GM19239 (cell line): ENCODE measurements at regions not wholly inside any gene's neighbourhood (a gene's known extent, or its start where the extent isn't known, plus 50 kb on each side); places are given as distances from the start of the nearest gene placed in this dataset.

ENCODE experiments used
- DNase-seq: peaks from one replicate; pipeline ENCODE4 v3.0.0; 2011; ENCODE audit warnings: low spot score; ENCODE audit not compliant: insufficient read length
- FAIRE-seq: peaks from 2 replicates; lab custom pipeline; 2011; peaks lifted over from hg19 to GRCh38; lab: Jason Lieb, UNC

DNA sequence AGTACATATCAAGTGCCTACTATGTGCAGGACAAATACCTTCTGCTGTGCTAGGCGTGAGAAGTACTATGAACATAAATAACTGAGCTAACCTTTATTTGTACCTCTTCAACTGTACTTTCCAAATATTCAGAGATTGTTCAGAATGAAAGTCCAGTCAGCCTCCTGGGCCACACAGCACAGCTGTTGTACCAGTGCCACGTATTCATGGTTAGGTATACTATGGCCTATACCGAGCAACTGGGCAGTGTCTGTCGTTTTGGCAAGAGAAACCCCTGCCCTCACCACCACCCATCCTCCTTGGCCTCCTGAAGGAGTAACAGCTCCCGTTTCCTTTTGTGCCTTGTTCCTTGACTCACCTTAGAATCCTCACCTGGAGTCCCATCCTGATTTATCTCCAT lies 53.0 kb downstream of the RASSF10 start:
- FAIRE-seq (no peak), DNase-seq (no peak)

GRCh38 chr11:13064593-13064992 lies 55.5 kb downstream of the RASSF10 start:
- DNase-seq (no peak), FAIRE-seq (no peak)

GRCh38 chr11:13065200-13065787 lies 56.2 kb downstream of the RASSF10 start:
- FAIRE-seq (no peak), DNase-seq (no peak)

DNA sequence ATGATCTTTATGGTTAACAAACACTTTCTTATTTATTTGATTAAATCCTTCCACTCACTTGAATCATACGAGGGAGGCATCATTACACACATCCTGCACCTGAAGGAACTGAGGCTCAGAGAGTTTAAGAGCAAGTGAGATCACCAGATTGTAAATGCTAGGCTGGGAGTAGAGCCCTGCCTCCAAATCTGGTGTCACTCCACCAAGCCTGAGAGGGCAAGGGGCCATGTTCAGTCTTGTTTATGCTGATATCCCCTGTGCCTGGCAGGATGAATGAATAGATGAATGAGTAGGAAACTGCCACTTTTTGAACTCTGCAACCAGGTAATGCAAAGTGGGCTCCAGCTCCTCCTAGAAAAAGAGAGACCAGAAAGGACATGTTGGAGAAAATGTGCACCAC lies 59.1 kb downstream of the RASSF10 start:
- no peak for FAIRE-seq
- DNase-seq, result no peak

- no peak for DNase-seq
- FAIRE-seq, result no peak
These were observed 64.2 kb downstream of the RASSF10 start for GRCh38 chr11:13073119-13073981.

DNA sequence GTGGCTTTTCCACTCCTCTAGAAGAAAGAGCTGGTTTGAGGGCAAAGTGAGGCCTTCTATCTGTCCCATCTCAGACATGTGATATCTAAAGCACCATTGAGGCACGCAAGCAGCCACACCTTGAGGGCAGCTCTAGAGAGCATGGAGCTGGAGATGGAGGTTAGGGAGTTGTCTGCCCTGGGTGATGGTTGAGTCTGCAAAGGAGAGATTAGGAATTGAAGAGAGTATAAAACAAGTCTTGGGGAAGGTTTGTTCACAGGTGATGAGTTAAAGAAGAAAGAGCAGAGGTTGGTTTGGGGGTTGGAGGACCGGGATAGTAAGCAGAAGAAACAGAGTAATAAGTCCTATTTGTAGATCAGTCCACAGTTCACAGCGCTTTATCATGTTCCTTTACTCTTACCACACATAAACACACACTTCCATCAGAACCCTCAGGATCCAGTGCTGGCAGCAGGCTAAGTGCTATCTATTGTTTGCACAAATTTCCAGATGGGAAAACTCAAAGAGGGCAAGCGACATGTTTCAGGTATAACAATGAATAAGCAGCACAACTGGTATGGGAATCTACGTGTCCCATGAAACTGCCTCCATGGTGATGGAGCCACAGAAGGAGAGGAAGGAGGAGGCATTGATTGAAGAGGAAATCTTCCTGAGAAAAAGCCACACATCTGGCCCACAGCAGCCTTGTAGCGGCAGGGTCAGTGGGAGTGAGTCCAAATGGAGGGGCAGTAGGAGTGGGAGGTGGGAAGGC lies 65.8 kb downstream of the RASSF10 start:
- no peak for FAIRE-seq
- no peak for DNase-seq

GRCh38 chr11:13076961-13077360 lies 67.8 kb downstream of the RASSF10 start:
- DNase-seq (no peak), FAIRE-seq (no peak)

DNA sequence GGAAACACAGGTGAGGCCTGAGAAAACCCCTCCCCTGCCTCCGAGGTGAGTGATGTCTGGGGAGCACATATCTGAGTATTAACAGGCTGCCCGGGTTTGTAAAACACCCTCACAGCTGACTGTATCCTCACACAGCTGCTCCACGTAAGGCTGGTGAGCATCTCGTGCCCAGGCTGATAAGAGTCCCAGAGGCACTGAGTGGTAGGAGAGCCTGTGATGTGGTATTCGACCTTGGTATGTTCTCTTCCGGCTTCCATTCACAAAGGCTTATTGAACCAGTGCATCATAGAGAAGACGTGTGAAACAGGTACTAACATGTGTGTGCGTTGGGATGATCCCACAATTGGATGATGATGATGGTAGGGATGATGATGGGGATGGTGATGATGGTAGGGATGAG lies 71.7 kb downstream of the RASSF10 start:
- DNase-seq (no peak), FAIRE-seq (no peak)

DNA sequence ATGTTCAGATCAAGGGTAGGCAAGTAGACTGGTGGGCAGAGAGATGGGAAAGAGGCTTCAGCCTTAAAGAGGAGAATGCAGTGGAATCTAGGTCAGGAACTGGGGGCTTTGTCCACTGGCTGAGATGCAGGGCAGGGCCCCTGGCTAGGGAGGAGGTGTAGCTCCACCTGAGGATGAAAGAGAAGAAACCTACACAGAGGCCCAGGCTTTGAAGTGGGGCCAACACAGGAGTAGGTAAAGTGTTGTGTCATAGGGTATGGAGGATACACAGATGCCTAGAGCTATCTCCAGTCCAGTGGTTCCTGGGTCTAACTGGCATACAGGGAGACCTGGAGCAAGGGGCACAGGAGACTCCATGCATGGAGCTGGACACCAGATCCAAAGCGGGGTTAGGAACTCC lies 73.5 kb downstream of the RASSF10 start:
- no peak for DNase-seq
- FAIRE-seq, result no peak

GRCh38 chr11:13090228-13090708 lies 81.2 kb downstream of the RASSF10 start:
- FAIRE-seq (no peak), DNase-seq (no peak)

DNA sequence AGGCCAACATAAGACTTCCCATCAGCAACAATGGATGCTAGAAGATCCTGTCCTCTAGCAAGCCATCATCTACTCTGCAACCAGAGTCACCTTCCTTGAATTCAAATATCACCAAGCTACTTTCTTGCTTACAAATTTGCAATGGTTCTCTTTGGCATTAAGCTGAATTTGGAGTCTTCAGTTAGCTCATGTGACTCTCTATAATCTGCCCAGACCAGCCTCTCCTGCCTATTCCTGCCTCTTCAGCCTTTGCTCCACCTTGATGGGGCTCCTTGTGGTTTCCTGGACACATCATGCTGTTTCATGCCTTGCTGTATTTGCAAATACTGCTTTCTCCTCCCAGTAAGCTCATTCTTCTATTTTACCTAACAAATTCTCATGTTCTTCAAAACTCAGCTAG lies 82.3 kb downstream of the RASSF10 start:
- no peak for DNase-seq
- FAIRE-seq, result no peak

- FAIRE-seq (no peak), DNase-seq (no peak)
These were observed 82.7 kb downstream of the RASSF10 start for GRCh38 chr11:13091804-13092203.

DNA sequence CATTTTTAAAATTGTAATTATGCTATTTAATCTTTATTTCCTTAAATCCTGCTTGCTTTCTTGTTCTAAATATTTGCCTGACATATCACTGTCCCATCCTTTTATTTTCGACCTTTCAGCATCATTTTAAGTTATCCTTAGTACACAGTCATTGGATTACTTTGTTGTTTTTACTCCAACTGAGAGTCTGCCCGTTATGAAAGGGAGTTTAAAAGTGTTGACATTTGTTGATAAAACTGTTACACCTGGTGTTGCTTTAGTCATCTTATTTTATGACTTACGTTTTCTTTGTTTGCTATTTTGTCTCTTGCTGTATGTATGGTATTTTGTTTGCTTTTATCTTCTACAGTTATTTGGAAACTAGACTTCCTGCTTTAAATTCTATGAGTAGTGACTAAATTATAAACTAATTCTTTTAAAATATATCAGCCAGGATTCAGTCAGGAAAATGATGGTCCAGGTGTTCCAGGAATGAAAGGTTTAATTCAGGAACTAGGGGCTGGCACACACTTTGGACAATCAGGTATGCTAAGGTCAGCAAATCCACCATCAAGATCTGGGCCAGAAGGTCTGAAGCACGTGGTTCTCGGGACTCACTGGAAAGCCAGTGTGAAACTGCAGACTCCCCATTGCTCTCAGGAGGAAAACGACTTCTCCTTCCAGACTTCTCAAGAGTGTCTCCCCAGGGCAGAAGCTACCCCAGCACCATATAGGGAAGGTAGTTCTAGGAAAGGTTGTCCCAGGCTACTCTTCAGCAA lies 86.0 kb downstream of the RASSF10 start:
- no peak for DNase-seq
- no peak for FAIRE-seq

- FAIRE-seq (no peak), DNase-seq (no peak)
These were observed 88.9 kb downstream of the RASSF10 start for GRCh38 chr11:13098063-13098462.

- no peak for DNase-seq
- no peak for FAIRE-seq
These were observed 89.6 kb downstream of the RASSF10 start for GRCh38 chr11:13098616-13099289.

DNA sequence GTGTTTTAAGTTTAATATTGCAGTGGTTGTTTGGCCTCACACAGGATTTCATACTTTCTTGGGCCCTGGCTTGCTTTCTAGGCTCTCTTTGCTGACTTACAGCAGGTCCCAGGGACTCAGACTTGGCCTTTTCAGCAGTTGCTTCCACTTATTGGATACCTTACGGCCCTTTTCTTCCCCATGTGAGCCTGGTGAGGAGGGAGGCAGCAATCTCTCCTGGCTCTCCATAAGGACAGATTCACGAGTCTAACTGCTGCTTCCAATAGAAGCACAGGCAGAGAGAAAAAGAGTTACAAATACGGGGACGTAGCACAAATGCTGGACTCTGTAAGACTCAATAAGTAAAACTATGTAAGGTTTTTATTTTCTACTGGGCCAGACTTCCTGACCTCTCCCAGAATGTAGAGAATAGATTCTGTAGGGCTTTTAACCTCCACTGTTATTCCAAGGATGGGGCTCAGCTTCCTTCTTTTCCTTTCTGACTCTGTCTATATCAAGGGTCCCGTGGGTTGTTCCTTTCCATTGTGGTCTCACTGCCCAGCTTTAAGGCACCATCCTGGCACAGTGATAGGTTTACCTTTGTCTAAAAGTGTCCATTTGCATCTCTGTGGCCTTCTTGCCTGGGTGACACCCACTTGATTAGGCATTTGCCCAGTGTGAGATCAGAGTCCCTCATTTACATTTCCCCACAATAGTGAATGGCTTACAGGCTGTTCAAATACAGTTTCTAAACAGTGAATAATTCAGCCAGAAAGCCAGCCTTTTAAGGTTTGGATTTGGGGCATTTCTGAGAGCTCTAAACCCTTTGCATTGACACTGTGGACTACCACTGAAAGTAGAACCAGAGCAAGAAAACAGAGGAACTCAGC lies 92.8 kb downstream of the RASSF10 start:
- FAIRE-seq (no peak), DNase-seq (no peak)

DNA sequence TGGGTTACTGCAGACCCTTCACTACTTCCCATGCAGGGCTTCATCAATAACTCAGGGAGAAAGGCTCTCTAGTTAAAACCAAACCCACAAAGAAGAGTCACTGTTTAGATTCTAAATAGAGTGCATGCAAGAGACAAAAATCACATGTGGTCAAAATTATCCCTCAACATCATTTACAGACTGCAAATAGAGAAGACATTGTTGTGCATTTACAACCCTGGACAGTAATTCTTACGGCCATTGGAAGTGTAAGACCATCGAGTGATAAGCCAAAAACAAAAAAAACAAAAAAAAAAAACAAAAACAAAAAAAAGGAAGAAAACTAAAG lies 93.4 kb downstream of the RASSF10 start:
- DNase-seq, result no peak
- FAIRE-seq, result no peak

GRCh38 chr11:13102865-13103539 lies 93.9 kb downstream of the RASSF10 start:
- DNase-seq, result no peak
- no peak for FAIRE-seq
